Upper lobe of left lung (tissue), 4 donors: ENCODE measurements at regions not wholly inside any gene's neighbourhood (a gene's known extent, or its start where the extent isn't known, plus 50 kb on each side); places are given as distances from the start of the nearest gene placed in this dataset.

Experiments
- EP300 ChIP-seq, 4 donors: sonication (generic); formaldehyde crosslinking; IDR thresholded peaks; one replicate each; pipeline ENCODE4 v1.5.1; 2017; ENCODE audit warnings: antibody characterized with exemption in 4 of 4, control low read depth in 2 of 4
- POLR2A ChIP-seq, 4 donors: fragments of 450-650 bp; IDR thresholded peaks; one replicate each; pipeline ENCODE4 v1.5.1; 2016 to 2017; ENCODE audit warnings: antibody characterized with exemption in 4 of 4, mild to moderate bottlenecking in 2 of 4
- POLR2AphosphoS5 ChIP-seq, 2 donors: sonication (generic); formaldehyde crosslinking; IDR thresholded peaks; one replicate each; pipeline ENCODE4 v1.5.1; 2017; ENCODE audit warnings: antibody characterized with exemption in 2 of 2
- TF ChIP-seq, protein P1 (sequence below), 6 experiments: fragments of 450-650 bp in 4 of 6; fragments of 200-600 bp in 2 of 6; sonication (generic) in 2 of 6; IDR thresholded peaks; one replicate each; pipeline ENCODE4 v1.5.1; 2016 to 2019; ENCODE audit warnings: antibody characterized with exemption in 6 of 6

DNA sequence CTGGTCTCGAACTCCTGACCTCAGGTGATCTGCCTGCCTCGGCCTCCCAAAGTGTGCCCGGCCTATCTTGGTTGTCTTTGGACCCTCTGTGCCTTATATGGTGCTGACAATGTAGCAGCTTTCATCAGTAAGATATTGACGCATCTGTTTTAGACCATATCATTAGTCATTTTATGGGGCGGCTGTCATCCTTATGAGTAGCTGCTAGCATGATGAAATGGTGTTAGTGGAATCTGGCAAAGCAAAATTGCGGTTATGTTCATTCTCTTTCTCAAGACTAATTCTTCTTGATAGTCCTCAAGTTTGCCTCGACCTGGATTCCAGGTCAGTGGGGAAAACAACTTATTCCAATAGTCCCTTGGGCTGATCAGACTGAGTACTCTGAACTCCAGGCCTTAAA lies 199.9 kb downstream of the PRDM2 start:
- TF ChIP-seq POLR2A (IDR thresholded peaks at IDR 0.05) (no peak), POLR2AphosphoS5 (IDR thresholded peaks at IDR 0.05) (no peak), EP300 (IDR thresholded peaks at IDR 0.05) (no peak)
- TF ChIP-seq, protein P1, sequence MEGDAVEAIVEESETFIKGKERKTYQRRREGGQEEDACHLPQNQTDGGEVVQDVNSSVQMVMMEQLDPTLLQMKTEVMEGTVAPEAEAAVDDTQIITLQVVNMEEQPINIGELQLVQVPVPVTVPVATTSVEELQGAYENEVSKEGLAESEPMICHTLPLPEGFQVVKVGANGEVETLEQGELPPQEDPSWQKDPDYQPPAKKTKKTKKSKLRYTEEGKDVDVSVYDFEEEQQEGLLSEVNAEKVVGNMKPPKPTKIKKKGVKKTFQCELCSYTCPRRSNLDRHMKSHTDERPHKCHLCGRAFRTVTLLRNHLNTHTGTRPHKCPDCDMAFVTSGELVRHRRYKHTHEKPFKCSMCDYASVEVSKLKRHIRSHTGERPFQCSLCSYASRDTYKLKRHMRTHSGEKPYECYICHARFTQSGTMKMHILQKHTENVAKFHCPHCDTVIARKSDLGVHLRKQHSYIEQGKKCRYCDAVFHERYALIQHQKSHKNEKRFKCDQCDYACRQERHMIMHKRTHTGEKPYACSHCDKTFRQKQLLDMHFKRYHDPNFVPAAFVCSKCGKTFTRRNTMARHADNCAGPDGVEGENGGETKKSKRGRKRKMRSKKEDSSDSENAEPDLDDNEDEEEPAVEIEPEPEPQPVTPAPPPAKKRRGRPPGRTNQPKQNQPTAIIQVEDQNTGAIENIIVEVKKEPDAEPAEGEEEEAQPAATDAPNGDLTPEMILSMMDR (IDR thresholded peaks at IDR 0.05): no peak
